Activated naive CD8-positive, alpha-beta T cell (primary cell): ENCODE measurements at regions not wholly inside any gene's neighbourhood (a gene's known extent, or its start where the extent isn't known, plus 50 kb on each side); places are given as distances from the start of the nearest gene placed in this dataset.

Experiments
- H3K27ac Mint-ChIP-seq: one replicate; pipeline ENCODE4 v1.8.0; 2021; ENCODE audit warnings: mixed read lengths
- H3K27me3 Mint-ChIP-seq: one replicate; pipeline ENCODE4 v1.8.0; 2021; ENCODE audit warnings: mixed read lengths
- H3K36me3 Mint-ChIP-seq: one replicate; pipeline ENCODE4 v1.8.0; 2021; ENCODE audit warnings: mixed read lengths
- H3K4me1 Mint-ChIP-seq: one replicate; pipeline ENCODE4 v1.8.0; 2021; ENCODE audit warnings: low read depth, mixed read lengths
- H3K4me3 Mint-ChIP-seq: one replicate; pipeline ENCODE4 v1.8.0; 2021; ENCODE audit warnings: mild to moderate bottlenecking, mixed read lengths
- H3K9me3 Mint-ChIP-seq: one replicate; pipeline ENCODE4 v1.8.0; 2021; ENCODE audit warnings: low read depth, mixed read lengths

DNA sequence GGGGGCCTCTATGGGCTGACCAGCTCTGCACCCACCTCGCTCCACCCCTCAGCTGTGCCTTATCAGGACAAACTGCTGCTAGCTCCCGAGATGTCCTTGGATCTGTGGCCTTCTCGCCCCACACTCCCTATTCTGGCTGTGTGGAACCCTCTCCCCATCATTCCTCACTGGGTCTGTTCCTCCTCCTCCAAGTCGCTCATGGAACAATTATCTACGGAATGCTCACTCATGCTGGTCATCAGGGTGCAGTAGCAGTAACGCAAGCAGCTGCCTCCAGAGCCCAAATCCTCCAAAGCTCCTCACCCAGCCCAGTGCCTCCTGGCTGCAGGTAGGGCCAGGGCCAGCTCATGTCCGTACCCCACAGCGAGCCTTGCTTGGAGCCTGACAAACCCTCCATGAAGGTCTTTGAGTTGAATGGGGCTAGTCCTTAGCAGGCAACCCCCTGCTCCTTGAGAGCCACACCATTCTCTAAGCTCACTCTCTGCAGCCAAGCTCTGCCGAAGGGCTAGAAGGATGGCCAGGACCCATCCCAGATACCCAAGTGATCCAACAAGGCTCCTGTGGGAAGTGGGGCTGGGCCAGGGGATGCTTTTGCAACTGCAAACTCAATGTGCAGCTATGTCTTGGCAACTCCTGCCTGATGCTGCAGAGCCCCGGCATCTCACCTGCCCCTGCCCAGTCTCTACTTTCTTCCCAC, 977.8 kb downstream of the TBC1D22A start:
- H3K27ac Mint-ChIP-seq: no peak overlapping the region
- no peaks in the 10 kb centered on the region for H3K36me3 Mint-ChIP-seq
- H3K4me1 Mint-ChIP-seq: no peaks in the 10 kb centered on the region
- peaks cover 3% of the 10 kb centered on the region for H3K27me3 Mint-ChIP-seq
- H3K9me3 Mint-ChIP-seq: no peaks in the 10 kb centered on the region
- H3K4me3 Mint-ChIP-seq: no peak overlapping the region

DNA sequence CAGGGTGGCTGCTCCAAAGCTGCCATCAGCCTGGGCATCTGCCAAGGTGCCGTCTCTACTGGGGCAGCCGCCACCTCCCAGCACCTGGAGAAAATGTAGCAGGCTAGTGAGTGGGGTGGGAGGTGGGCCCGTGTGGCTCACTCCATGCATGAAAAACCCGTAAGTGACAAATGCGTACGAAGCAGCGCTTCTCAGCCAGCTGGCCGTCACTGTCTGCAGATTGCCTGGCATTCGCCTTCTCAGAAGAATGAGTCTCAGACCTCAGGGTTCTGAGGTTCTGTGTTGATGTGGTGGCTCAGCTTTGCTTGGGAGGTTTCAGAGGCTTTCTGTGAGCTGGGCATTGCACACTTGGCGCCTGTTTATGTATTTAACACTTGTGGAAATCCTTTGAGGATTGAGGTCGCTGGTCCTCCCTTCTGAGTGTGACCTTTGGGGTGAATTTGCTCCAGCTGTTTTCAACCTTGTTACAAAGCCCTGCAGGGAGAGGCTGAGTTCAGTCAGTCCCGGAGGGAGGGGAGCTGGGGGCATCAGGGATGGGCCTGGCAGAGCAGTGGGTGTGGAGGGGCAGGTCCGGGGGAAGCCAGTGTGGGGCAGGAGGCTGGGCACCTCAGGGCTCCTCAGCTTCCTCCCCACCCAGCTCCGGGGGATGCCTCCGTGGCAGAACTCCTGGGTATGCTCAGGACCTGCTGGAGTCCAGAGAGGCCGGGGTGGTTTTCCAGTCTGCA, 977.0 kb downstream of the TBC1D22A start:
- H3K27ac Mint-ChIP-seq: no peak overlapping the region

DNA sequence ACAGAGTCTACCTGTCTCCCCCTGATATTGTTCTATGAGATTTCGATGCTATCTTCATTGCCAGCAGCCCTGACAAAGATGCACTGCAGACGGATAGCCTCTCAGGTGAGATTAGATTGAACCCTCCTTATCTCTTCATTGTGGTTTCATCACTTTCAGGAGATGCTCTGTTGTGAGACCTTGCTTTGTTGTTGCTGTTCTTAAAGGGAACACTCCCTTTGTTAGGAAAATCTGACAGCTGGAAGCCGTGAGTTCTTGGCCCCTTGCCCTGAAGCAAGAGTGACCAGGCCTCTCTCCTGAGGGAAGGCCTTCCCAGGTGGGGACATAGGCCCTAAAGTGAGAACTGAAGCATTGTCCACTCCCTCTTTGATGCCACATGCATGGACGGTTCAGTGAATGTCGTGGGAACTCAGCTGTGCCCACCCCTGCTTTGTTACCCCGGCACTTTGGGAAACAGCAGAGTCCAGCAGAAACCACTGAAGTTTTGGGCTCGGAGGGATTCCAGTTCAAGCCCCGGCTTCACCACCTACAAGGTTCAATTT, 976.1 kb downstream of the TBC1D22A start:
- Mint-ChIP-seq H3K9me3 (no peaks in the 10 kb centered on the region), H3K36me3 (no peaks in the 10 kb centered on the region), H3K27ac (no peak overlapping the region), H3K4me1 (no peaks in the 10 kb centered on the region), H3K4me3 (no peak overlapping the region), H3K27me3 (peaks cover 3% of the 10 kb centered on the region)

More for the DNA sequence above, 977.0 kb downstream of the TBC1D22A start:
- no peak overlapping the region for H3K4me3 Mint-ChIP-seq
- no peaks in the 10 kb centered on the region for H3K36me3 Mint-ChIP-seq
- peaks cover 3% of the 10 kb centered on the region for H3K27me3 Mint-ChIP-seq
- no peaks in the 10 kb centered on the region for H3K9me3 Mint-ChIP-seq
- no peaks in the 10 kb centered on the region for H3K4me1 Mint-ChIP-seq

DNA sequence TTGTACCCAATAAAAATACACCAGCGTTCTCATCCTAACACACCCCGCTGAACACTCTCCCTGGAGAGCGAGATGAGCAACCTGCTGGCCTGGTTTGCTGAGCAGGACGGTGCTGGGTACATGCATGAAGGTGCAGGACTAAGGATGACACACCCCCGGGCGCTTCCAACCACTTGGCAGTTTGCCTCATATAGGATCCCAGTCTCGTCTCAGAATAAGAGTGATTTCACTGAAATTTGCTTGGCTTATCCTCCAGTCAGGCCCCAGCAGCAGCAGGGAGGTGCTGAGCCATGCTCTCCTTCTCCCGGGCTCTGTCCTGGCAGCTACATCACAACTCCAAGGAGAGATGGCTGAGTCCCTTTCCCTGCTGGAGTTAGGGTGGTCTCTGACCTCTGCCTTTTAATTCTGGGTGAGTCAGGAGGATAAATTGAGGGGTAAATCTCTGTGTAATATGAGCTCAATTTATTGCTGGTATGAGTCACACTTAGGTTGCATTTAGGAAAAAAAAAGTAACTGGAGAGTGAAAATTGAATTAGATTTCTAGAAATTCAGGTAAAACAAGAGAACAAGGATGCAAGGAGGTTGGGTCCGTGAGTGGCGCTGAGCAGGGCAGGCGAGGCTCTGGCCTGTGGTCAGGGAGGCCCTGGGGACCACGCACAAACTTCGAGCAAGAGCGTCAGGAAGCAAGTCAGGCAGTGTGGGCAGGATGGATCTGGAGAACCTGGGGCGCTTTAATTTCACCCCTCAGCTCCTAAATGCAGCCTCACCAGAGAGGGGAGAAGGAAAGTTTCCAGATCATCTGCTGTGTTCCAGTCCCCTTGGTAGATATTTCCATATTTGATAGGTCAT, 974.0 kb downstream of the TBC1D22A start:
- no peaks in the 10 kb centered on the region for H3K9me3 Mint-ChIP-seq
- H3K4me3 Mint-ChIP-seq: no peak overlapping the region
- H3K27ac Mint-ChIP-seq: no peak overlapping the region
- no peaks in the 10 kb centered on the region for H3K36me3 Mint-ChIP-seq
- peaks cover 5% of the 10 kb centered on the region for H3K27me3 Mint-ChIP-seq
- no peaks in the 10 kb centered on the region for H3K4me1 Mint-ChIP-seq

DNA sequence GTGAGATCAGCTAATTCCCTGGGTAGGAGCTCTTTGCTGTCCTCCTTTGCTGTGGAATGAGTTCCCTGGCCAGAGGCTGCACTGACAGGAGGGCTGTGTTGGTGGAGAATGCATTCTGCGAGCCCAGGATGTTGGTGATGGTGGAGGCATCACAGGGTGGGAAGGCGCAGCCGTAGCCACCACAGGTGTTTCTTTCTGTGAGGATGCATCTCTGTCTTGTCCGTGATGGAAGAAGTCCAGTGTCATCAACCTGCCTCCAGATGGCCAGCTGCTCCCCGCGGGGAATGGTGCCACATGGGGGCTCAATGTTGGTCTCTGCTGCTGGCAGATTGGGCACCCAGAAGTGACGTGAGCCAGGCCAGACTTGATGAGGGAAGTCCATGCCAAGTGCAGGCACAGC, 972.1 kb downstream of the TBC1D22A start:
- Mint-ChIP-seq H3K9me3 (no peaks in the 10 kb centered on the region), H3K4me3 (no peak overlapping the region), H3K27me3 (peaks cover 3% of the 10 kb centered on the region), H3K36me3 (no peaks in the 10 kb centered on the region), H3K4me1 (no peaks in the 10 kb centered on the region), H3K27ac (no peak overlapping the region)

DNA sequence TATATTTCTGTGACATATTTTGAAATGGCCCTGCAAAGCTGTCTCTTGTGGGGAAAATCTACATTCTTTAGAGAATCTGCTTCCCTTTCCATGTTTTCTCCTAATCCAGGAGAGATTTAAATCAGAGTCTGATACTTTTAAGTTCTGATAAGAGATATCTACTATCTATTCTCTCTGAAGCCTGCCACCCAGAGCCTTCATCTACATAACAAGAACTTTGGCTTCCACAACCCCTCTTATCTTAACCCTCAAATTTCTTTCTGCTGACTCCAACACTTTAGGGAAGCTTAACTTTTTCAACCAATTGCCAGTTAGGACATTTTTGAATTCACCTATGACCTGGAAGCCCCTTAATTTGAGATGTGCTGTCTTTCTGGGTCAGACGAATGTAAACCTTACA, 965.2 kb downstream of the TBC1D22A start:
- H3K4me3 Mint-ChIP-seq: no peak overlapping the region
- H3K9me3 Mint-ChIP-seq: no peaks in the 10 kb centered on the region
- H3K27me3 Mint-ChIP-seq: peaks cover 8% of the 10 kb centered on the region
- H3K36me3 Mint-ChIP-seq: peaks cover 2% of the 10 kb centered on the region
- H3K27ac Mint-ChIP-seq: no peak overlapping the region
- no peaks in the 10 kb centered on the region for H3K4me1 Mint-ChIP-seq

DNA sequence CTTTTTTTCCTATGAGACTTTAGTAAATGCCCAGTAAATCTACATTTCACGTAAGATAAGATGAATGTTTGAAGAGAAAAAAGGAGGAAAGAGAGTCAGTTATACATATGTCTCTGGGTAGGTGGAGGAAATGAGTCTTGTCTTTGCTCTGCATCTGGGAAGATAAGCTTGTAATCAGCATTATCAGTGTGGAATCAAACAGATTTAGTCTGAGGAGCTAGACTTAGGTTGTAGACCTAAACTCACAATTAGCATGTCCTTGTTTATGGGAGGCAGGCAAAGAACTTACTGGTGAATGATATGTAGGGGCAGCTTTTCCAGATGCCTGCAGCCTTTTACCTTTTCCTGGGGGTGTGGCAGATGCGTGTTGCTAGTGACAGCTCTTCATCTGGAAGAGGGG, 962.3 kb downstream of the TBC1D22A start:
- Mint-ChIP-seq H3K9me3 (no peaks in the 10 kb centered on the region), H3K27me3 (peaks cover 10% of the 10 kb centered on the region), H3K4me3 (no peak overlapping the region), H3K36me3 (peaks cover 2% of the 10 kb centered on the region), H3K27ac (no peak overlapping the region), H3K4me1 (no peaks in the 10 kb centered on the region)

DNA sequence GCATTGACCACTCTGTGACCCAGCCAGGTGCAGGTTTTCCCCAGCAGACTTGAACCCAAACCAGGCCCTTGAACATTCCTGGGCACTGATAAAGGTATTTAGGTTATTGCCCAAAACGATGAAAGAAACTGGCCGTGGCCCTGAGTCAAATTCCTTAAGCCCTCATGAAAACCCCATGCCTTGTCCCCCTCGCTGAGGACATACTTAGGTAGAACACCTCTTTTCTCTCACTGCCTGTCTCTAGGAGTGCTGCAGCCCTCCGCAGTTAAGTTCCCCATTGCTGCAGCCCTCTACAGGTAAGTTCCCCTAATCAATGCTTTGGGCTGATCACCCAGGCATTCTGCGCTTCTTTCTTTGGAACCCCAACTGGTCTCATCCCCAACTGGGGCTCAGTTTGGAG, 961.6 kb downstream of the TBC1D22A start:
- peaks cover 7% of the 10 kb centered on the region for H3K27me3 Mint-ChIP-seq
- H3K36me3 Mint-ChIP-seq: no peaks in the 10 kb centered on the region
- H3K27ac Mint-ChIP-seq: no peak overlapping the region
- no peak overlapping the region for H3K4me3 Mint-ChIP-seq
- no peaks in the 10 kb centered on the region for H3K4me1 Mint-ChIP-seq
- no peaks in the 10 kb centered on the region for H3K9me3 Mint-ChIP-seq

DNA sequence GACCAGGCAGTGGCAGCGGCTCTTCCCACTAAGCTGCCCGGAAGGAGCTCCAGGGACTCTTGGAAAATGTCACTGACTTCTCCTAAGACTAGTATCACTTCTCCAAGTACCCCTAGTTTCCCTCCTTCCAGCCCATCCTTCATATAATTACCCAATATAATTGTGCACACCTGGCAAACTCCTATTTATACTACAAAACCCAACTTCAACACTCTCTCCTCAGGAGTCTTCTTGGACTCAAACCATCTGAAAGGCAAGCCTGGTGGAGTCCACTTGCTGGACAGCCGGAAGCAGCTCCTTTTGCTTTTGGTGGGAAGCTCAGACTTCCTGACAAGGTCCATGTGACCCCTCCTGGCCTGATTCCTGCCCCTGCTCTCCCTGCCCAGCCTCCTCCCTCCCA, 955.9 kb downstream of the TBC1D22A start:
- no peaks in the 10 kb centered on the region for H3K36me3 Mint-ChIP-seq
- no peak overlapping the region for H3K27ac Mint-ChIP-seq
- no peaks in the 10 kb centered on the region for H3K4me1 Mint-ChIP-seq
- no peak overlapping the region for H3K4me3 Mint-ChIP-seq
- H3K9me3 Mint-ChIP-seq: no peaks in the 10 kb centered on the region
- H3K27me3 Mint-ChIP-seq: peaks cover 12% of the 10 kb centered on the region

DNA sequence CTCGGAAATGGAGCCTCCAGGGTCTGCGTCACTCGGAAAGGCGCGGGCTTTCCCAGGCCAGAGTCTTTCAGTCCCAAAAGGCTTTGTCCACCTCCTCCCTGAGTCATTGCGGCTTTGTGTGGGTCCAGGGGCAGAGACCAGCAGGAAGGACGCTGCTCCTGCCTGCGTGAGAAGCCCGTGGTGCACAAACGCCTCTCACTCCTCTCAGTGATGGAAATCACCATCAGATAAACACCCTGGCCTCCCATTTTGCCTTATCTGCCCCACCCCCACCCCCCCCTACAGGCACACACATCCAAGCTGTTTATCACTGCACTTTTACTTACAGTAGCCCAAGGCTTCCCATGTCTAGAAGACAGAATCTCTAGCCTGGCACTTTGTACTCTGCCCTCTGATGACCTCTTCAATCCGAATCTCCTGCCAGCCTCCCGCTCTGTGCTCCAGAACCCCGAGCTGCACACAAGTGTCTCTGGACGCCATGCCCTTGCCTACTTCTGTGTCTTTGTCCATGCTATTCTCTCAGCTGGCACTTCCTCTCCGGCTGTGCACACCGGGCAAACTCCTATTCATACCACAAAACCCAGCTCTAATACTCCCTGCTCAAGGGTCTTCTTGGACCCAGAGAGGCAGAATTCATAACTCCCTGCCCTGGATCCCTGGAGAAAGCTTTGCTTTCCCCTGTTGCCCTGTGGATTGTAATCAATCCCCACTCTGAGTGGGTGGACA, 954.6 kb downstream of the TBC1D22A start:
- Mint-ChIP-seq H3K4me1 (no peaks in the 10 kb centered on the region), H3K27ac (no peak overlapping the region), H3K4me3 (no peak overlapping the region), H3K36me3 (no peaks in the 10 kb centered on the region), H3K27me3 (peaks cover 16% of the 10 kb centered on the region), H3K9me3 (no peaks in the 10 kb centered on the region)

DNA sequence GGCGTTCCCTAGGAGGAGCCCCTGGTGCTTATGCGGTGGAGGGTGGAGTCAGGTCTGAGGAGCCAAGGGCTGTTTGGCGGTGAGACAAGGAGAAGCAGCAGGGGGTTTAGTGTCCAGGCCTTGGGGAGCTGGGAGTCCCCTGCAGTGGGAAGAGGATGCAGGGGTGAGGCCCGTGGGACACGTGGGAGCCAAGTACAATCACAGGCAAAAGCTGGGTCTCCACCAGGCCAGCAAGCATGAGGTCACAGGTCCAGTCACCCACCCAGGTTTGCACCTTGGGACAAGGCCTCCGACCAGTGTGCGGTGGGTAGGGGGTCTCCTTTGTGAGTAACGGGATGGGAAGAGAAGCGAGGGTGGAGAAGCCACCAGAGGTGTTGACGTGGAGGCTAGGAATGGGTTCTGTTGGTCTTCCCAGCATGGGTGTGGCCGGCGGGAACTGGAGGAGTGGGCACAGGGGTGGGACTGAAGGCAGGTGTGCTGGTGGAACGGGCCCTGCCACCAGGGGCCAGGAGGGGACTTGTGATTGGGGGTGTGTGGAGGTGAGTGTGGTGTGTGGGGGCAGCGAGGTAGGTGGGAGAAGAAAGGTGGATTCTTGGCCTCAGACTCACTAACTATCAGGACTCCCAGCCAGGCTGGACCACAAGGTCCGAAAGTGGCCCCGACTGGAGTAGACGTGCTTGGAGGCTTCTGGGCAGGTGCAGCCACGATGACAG, 953.6 kb downstream of the TBC1D22A start:
- Mint-ChIP-seq H3K9me3 (no peaks in the 10 kb centered on the region), H3K4me3 (no peak overlapping the region), H3K4me1 (no peaks in the 10 kb centered on the region), H3K27ac (no peak overlapping the region), H3K36me3 (no peaks in the 10 kb centered on the region), H3K27me3 (peaks cover 15% of the 10 kb centered on the region)

DNA sequence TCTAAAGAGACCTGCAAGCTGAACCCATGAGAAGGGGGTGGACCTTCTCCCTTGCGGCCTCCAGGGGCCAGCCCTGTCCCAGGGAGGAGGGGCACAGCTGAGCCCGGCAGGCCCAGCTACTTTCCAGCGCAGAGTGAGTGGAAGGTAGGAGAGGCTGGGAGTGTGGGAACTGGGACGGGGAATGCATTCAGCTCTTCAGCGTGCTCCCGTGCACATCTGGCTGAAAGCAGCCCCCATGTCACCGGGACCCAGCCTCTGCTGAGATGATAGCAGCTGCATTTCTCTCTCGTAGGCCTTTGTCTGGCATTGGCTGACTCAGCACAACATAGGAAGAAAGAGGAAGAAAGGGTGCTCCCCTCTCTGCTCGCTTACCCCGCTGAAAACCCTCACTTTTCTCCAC, 951.5 kb downstream of the TBC1D22A start:
- peaks cover 21% of the 10 kb centered on the region for H3K27me3 Mint-ChIP-seq
- H3K4me3 Mint-ChIP-seq: no peak overlapping the region
- no peaks in the 10 kb centered on the region for H3K4me1 Mint-ChIP-seq
- H3K9me3 Mint-ChIP-seq: no peaks in the 10 kb centered on the region
- no peaks in the 10 kb centered on the region for H3K36me3 Mint-ChIP-seq
- no peak overlapping the region for H3K27ac Mint-ChIP-seq

DNA sequence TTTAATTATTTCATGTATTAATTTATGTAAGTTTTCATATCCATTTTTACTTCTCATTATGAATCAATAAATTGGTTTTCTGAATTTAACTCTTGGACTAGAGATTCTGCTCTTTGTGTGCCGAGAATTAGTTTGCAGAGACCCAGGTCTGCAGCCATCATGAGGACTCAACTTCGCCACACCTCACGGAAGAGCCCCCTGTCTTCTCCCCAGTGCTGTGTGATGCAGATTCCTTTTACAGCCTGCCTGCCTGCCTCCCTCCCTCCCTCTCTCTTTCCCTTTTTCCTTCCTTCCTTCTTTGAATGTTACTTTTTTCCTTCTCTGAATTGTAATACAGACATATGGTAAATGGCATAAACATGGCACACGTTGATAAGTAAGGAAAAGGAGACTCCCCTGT, 947.7 kb downstream of the TBC1D22A start:
- Mint-ChIP-seq H3K4me1 (no peaks in the 10 kb centered on the region), H3K4me3 (no peak overlapping the region), H3K27ac (no peak overlapping the region), H3K27me3 (peaks cover 15% of the 10 kb centered on the region), H3K36me3 (no peaks in the 10 kb centered on the region), H3K9me3 (no peaks in the 10 kb centered on the region)

DNA sequence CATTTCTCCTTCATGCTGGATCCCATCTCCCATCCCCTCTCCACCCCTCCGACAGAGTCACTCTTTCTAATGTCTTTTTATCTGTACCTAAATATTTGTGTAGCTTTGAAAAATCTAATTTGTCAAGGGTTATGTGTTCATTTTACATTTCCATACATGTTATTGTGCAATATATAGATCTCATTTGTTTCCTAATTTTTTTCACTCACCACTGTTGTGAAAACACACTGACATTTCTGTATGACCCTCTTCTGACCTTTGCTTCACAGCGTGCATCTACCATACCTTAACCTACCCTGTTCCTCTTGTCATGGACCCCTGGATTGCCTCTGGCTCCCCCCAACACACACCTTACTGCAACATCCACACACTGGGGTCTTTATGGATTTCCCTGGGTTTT, 942.9 kb downstream of the TBC1D22A start:
- Mint-ChIP-seq H3K9me3 (no peaks in the 10 kb centered on the region), H3K4me3 (no peak overlapping the region), H3K27ac (no peak overlapping the region), H3K4me1 (no peaks in the 10 kb centered on the region), H3K27me3 (peaks cover 7% of the 10 kb centered on the region), H3K36me3 (no peaks in the 10 kb centered on the region)
